Neural progenitor cell (in vitro differentiated cells): ENCODE measurements at regions not wholly inside any gene's neighbourhood (a gene's known extent, or its start where the extent isn't known, plus 50 kb on each side); places are given as distances from the start of the nearest gene placed in this dataset.

Experiments used
- CTCF ChIP-seq: fragments of 200-600 bp; sonication (generic); IDR thresholded peaks from 2 replicates; pipeline ENCODE4 v1.5.1; 2017; ENCODE audit warnings: antibody characterized with exemption, mild to moderate bottlenecking
- EZH2 ChIP-seq: fragments of 200-600 bp; sonication (generic); IDR thresholded peaks from 2 replicates; pipeline ENCODE4 v1.6.1; 2017; ENCODE audit warnings: antibody characterized with exemption, mild to moderate bottlenecking, moderate library complexity
- EZH2phosphoT487 ChIP-seq: fragments of 200-600 bp; sonication (generic); IDR thresholded peaks from 2 replicates; pipeline ENCODE4 v1.6.1; 2017; ENCODE audit warnings: antibody characterized with exemption

- TF ChIP-seq CTCF = no peak
- TF ChIP-seq EZH2 = no peak
- TF ChIP-seq EZH2phosphoT487 = no peak
Measured at GRCh38 chr17:34840750-34841149, 120.5 kb downstream of the CCT6B start.
